ENCODE measurements at regions not wholly inside any gene's neighbourhood (a gene's known extent, or its start where the extent isn't known, plus 50 kb on each side); places are given as distances from the start of the nearest gene placed in this dataset.

GRCh38 chr6:66965227-66965626 lies 1258.2 kb upstream of the EYS start:
- CTCF ChIA-PET: no interaction called here
- no peak for DNase-seq (ENCODE audit: extremely low spot score)
- no peak for TF ChIP-seq SP1 (IDR thresholded peaks at IDR 0.05)
- no peak for TF ChIP-seq ARNT (IDR thresholded peaks at IDR 0.05)
- no peak for TF ChIP-seq LEF1 (IDR thresholded peaks at IDR 0.05; ENCODE audit: borderline replicate concordance)
- POLR2A ChIA-PET: no interaction called here

- DNase-seq (ENCODE audit: extremely low spot score): no peak
- TF ChIP-seq TARDBP (IDR thresholded peaks at IDR 0.05) (no peak), SP1 (IDR thresholded peaks at IDR 0.05) (no peak), ARNT (IDR thresholded peaks at IDR 0.05) (no peak), SUZ12 (IDR thresholded peaks at IDR 0.05) (no peak), LEF1 (IDR thresholded peaks at IDR 0.05; ENCODE audit: borderline replicate concordance) (no peak), BHLHE40 (IDR thresholded peaks at IDR 0.05; ENCODE audit: borderline replicate concordance) (no peak), FOXM1 (IDR thresholded peaks at IDR 0.05; ENCODE audit: borderline replicate concordance) (no peak), HDGF (IDR thresholded peaks at IDR 0.05; ENCODE audit: borderline replicate concordance) (no peak), FOXK2 (IDR thresholded peaks at IDR 0.05) (no peak), ZNF384 (IDR thresholded peaks at IDR 0.05) (no peak), NFRKB (IDR thresholded peaks at IDR 0.05) (no peak), FOXA1 (IDR thresholded peaks at IDR 0.05) (no peak), CTBP1 (IDR thresholded peaks at IDR 0.05; ENCODE audit: borderline replicate concordance) (no peak), PKNOX1 (IDR thresholded peaks at IDR 0.05) (no peak)
- POLR2A ChIA-PET: no interaction called here
- CTCF ChIA-PET: no interaction called here
Observed at GRCh38 chr6:66964216-66964615, 1257.2 kb upstream of the EYS start.

GRCh38 chr6:66962082-66962481 lies 1255.1 kb upstream of the EYS start:
- ChIA-PET CTCF (no interaction called here), POLR2A (no interaction called here)

GRCh38 chr6:66961191-66961590 lies 1254.2 kb upstream of the EYS start:
- CTCF ChIA-PET: no interaction called here
- no peak for TF ChIP-seq LEF1 (IDR thresholded peaks at IDR 0.05; ENCODE audit: borderline replicate concordance)
- TF ChIP-seq CTBP1 (IDR thresholded peaks at IDR 0.05; ENCODE audit: borderline replicate concordance): no peak
- no peak for TF ChIP-seq FOXA1 (IDR thresholded peaks at IDR 0.05)
- no peak for TF ChIP-seq ELF4 (IDR thresholded peaks at IDR 0.05)
- no peak for TF ChIP-seq L3MBTL2 (conservative IDR thresholded peaks at IDR 0.05)
- POLR2A ChIA-PET: no interaction called here

More at GRCh38 chr6:66962082-66962481, 1255.1 kb upstream of the EYS start:
- DNase-seq (ENCODE audit: extremely low spot score): no peak
- TF ChIP-seq ARNT (IDR thresholded peaks at IDR 0.05): no peak
- no peak for TF ChIP-seq LEF1 (IDR thresholded peaks at IDR 0.05; ENCODE audit: borderline replicate concordance)
- TF ChIP-seq HDGF (IDR thresholded peaks at IDR 0.05; ENCODE audit: borderline replicate concordance): no peak
- TF ChIP-seq SP1 (IDR thresholded peaks at IDR 0.05): no peak
- TF ChIP-seq TARDBP (IDR thresholded peaks at IDR 0.05): no peak
- no peak for TF ChIP-seq PKNOX1 (IDR thresholded peaks at IDR 0.05)
- no peak for TF ChIP-seq BHLHE40 (IDR thresholded peaks at IDR 0.05; ENCODE audit: borderline replicate concordance)
- no peak for TF ChIP-seq NFRKB (IDR thresholded peaks at IDR 0.05)
- no peak for TF ChIP-seq FOXA1 (IDR thresholded peaks at IDR 0.05)
- TF ChIP-seq SUZ12 (IDR thresholded peaks at IDR 0.05): no peak
- no peak for TF ChIP-seq L3MBTL2 (conservative IDR thresholded peaks at IDR 0.05)
- TF ChIP-seq FOXM1 (IDR thresholded peaks at IDR 0.05; ENCODE audit: borderline replicate concordance): no peak
- no peak for TF ChIP-seq ZNF384 (IDR thresholded peaks at IDR 0.05)
- no peak for TF ChIP-seq FOXK2 (IDR thresholded peaks at IDR 0.05)
- TF ChIP-seq ELF4 (IDR thresholded peaks at IDR 0.05): no peak
- TF ChIP-seq CTBP1 (IDR thresholded peaks at IDR 0.05; ENCODE audit: borderline replicate concordance): no peak

GRCh38 chr6:66949191-66949661 lies 1242.2 kb upstream of the EYS start:
- ChIA-PET CTCF (no interaction called here), POLR2A (no interaction called here)
- no peak for DNase-seq (ENCODE audit: extremely low spot score)
- TF ChIP-seq FOXK2 (IDR thresholded peaks at IDR 0.05) (no peak), L3MBTL2 (conservative IDR thresholded peaks at IDR 0.05) (no peak), ELF4 (IDR thresholded peaks at IDR 0.05) (no peak), BHLHE40 (IDR thresholded peaks at IDR 0.05; ENCODE audit: borderline replicate concordance) (no peak), FOXA1 (IDR thresholded peaks at IDR 0.05) (no peak), ARNT (IDR thresholded peaks at IDR 0.05) (no peak), CTBP1 (IDR thresholded peaks at IDR 0.05; ENCODE audit: borderline replicate concordance) (no peak), SUZ12 (IDR thresholded peaks at IDR 0.05) (no peak), TARDBP (IDR thresholded peaks at IDR 0.05) (no peak), PKNOX1 (IDR thresholded peaks at IDR 0.05) (no peak), FOXM1 (IDR thresholded peaks at IDR 0.05; ENCODE audit: borderline replicate concordance) (no peak), ZNF384 (IDR thresholded peaks at IDR 0.05) (no peak), NFRKB (IDR thresholded peaks at IDR 0.05) (no peak)

More at GRCh38 chr6:66961191-66961590, 1254.2 kb upstream of the EYS start:
- DNase-seq (ENCODE audit: extremely low spot score): no peak

GRCh38 chr6:66948106-66948505 lies 1241.1 kb upstream of the EYS start:
- no peak for DNase-seq (ENCODE audit: extremely low spot score)
- ChIA-PET POLR2A (no interaction called here), CTCF (no interaction called here)
- no peak for TF ChIP-seq FOXK2 (IDR thresholded peaks at IDR 0.05)
- TF ChIP-seq NFRKB (IDR thresholded peaks at IDR 0.05): no peak
- no peak for TF ChIP-seq CTBP1 (IDR thresholded peaks at IDR 0.05; ENCODE audit: borderline replicate concordance)
- TF ChIP-seq FOXM1 (IDR thresholded peaks at IDR 0.05; ENCODE audit: borderline replicate concordance): no peak
- TF ChIP-seq PKNOX1 (IDR thresholded peaks at IDR 0.05): no peak
- TF ChIP-seq ARNT (IDR thresholded peaks at IDR 0.05): no peak
- TF ChIP-seq TARDBP (IDR thresholded peaks at IDR 0.05): no peak
- TF ChIP-seq ZNF384 (IDR thresholded peaks at IDR 0.05): no peak
- TF ChIP-seq ELF4 (IDR thresholded peaks at IDR 0.05): no peak
- TF ChIP-seq SUZ12 (IDR thresholded peaks at IDR 0.05): no peak
- no peak for TF ChIP-seq FOXA1 (IDR thresholded peaks at IDR 0.05)
- TF ChIP-seq LEF1 (IDR thresholded peaks at IDR 0.05; ENCODE audit: borderline replicate concordance): no peak
